SK-N-MC (cell line): ENCODE measurements at regions not wholly inside any gene's neighbourhood (a gene's known extent, or its start where the extent isn't known, plus 50 kb on each side); places are given as distances from the start of the nearest gene placed in this dataset.

Experiments used
- EZH2 ChIP-seq: fragments of 200-600 bp; sonication (generic); IDR thresholded peaks from one replicate; pipeline ENCODE4 v1.6.1; 2017; ENCODE audit warnings: antibody characterized with exemption
- FOXP2 ChIP-seq: optimal IDR thresholded peaks from 2 replicates; pipeline ENCODE3; 2011; ENCODE audit warnings: mild to moderate bottlenecking, moderate library complexity; ENCODE audit not compliant: insufficient read depth; ENCODE audit errors: extremely low read length, control extremely low read depth

DNA sequence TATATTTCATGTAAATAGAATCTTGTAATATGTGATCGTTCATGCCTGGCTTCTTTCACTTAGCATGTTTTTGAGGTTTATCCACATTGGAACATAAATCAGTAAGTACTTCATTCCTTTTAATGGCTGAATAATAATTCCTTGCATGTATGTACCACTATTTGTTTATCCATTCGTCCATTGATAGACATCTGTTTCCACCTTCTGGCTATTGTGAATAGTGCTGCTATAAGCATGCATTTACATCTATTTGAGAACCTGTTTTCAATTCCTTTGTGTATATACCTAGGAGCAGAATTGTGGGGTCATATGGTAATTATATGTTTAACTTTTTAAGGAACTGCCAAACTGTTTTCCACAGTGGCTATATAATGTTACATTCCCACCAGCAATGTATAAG, 356.7 kb upstream of the DIPK2B start:
- TF ChIP-seq EZH2 (no peak), FOXP2 (no peak)
